Activated CD8-positive, alpha-beta T cell treated with anti-CD3 and anti-CD28 coated beads for 36 hours (primary cell): ENCODE measurements at regions not wholly inside any gene's neighbourhood (a gene's known extent, or its start where the extent isn't known, plus 50 kb on each side); places are given as distances from the start of the nearest gene placed in this dataset.

ENCODE experiments used
- ATAC-seq: fragments of 200-7000 bp; cut with Tn5 transposase; one replicate; pipeline ENCODE4 v1.10.0; 2021; ENCODE audit warnings: mild to moderate bottlenecking, moderate library complexity
- CTCF ChIA-PET: fragments of 350-600 bp; sonication (Branson Sonifier 250); formaldehyde crosslinking; loops from one replicate; lab custom pipeline; 2021; ENCODE audit warnings: antibody characterized with exemption; lab: Charles Lee
- POLR2A ChIA-PET: fragments of 350-600 bp; sonication (Branson Sonifier 250); formaldehyde crosslinking; loops from one replicate; lab custom pipeline; 2021; ENCODE audit warnings: antibody characterized with exemption; lab: Charles Lee
- DNase-seq: peaks from one replicate; pipeline ENCODE4 v3.0.0-alpha.2; 2020
- H3K27ac Mint-ChIP-seq: one replicate; pipeline ENCODE4 v1.8.0; 2021; ENCODE audit warnings: mild to moderate bottlenecking, mixed read lengths
- H3K27me3 Mint-ChIP-seq: one replicate; pipeline ENCODE4 v1.8.0; 2021; ENCODE audit warnings: mixed read lengths
- H3K36me3 Mint-ChIP-seq: one replicate; pipeline ENCODE4 v1.8.0; 2021; ENCODE audit warnings: low read depth, mixed read lengths
- H3K4me1 Mint-ChIP-seq: one replicate; pipeline ENCODE4 v1.8.0; 2021; ENCODE audit warnings: low read depth, mixed read lengths
- H3K4me3 Mint-ChIP-seq: one replicate; pipeline ENCODE4 v1.8.0; 2021; ENCODE audit warnings: mild to moderate bottlenecking, moderate library complexity, mixed read lengths
- H3K9me3 Mint-ChIP-seq: one replicate; pipeline ENCODE4 v1.8.0; 2021; ENCODE audit warnings: mixed read lengths
- intact Hi-C: fragments of 100-400 bp; cut with micrococcal nuclease; formaldehyde crosslinking; loops from one replicate; pipeline ENCODE4 v1.10.0; 2022
- TF ChIP-seq, protein P1 (sequence below): fragments of 200-600 bp; IDR thresholded peaks from one replicate; pipeline ENCODE4 v1.8.0; 2022; ENCODE audit warnings: antibody characterized with exemption, mild to moderate bottlenecking

DNA sequence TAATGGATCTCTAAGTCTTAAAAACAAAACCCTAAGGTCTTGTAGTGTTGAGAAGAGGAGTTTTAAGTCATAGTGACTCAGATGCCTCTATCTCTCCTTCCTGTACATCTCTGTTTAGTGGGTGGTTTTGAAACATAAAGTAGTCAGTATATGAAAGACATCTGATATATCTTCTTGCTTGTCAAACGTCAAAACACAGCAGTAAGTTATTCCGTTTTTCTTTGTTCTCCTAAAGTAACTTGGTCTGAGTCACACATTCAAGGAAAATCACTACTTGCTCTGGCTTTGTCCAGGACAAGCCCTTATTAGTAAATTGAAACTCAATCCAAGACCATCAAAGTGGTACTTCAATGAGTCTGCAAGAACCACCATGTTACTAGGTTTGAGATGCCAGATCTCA, 1172.5 kb downstream of the BCL11B start:
- ChIA-PET CTCF (no interaction called here), POLR2A (interaction anchor here (0.6 to 0.9 kb wide), 2 partner anchors 21 to 42 kb away, joined by 3 read pairs; no protein-coding TSS in a partner anchor)
- Mint-ChIP-seq H3K27me3 (no peaks in the 10 kb centered on the region), H3K4me3 (no peak overlapping the region), H3K27ac (peak overlapping the region; percentile 51), H3K36me3 (peaks cover 14% of the 10 kb centered on the region), H3K4me1 (peaks cover 44% of the 10 kb centered on the region), H3K9me3 (peaks cover 13% of the 10 kb centered on the region)
- ATAC-seq: peak; percentile 80
- no peak for DNase-seq
- TF ChIP-seq, protein P1, sequence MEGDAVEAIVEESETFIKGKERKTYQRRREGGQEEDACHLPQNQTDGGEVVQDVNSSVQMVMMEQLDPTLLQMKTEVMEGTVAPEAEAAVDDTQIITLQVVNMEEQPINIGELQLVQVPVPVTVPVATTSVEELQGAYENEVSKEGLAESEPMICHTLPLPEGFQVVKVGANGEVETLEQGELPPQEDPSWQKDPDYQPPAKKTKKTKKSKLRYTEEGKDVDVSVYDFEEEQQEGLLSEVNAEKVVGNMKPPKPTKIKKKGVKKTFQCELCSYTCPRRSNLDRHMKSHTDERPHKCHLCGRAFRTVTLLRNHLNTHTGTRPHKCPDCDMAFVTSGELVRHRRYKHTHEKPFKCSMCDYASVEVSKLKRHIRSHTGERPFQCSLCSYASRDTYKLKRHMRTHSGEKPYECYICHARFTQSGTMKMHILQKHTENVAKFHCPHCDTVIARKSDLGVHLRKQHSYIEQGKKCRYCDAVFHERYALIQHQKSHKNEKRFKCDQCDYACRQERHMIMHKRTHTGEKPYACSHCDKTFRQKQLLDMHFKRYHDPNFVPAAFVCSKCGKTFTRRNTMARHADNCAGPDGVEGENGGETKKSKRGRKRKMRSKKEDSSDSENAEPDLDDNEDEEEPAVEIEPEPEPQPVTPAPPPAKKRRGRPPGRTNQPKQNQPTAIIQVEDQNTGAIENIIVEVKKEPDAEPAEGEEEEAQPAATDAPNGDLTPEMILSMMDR: no peak
- intact Hi-C loops: no loop called here

DNA sequence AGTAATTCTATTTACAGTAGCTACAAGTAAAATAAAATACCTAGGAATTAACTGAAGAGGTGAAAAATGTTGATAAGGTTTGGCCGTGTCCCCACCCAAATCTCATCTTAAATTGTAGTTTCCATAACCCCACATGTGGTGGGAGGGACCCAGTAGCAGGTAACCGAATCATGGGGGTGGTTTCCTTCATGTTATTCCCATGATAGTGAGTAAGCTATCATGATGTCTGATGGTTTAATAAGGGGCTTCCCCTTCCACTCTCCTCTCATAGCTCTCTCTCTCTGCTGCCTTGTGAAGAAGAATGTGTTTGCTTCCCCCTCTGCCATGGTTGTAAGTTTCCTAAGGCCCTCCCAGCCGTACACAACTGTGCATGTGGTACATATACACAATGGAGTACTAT, 1170.7 kb downstream of the BCL11B start:
- POLR2A ChIA-PET: no interaction called here

DNA sequence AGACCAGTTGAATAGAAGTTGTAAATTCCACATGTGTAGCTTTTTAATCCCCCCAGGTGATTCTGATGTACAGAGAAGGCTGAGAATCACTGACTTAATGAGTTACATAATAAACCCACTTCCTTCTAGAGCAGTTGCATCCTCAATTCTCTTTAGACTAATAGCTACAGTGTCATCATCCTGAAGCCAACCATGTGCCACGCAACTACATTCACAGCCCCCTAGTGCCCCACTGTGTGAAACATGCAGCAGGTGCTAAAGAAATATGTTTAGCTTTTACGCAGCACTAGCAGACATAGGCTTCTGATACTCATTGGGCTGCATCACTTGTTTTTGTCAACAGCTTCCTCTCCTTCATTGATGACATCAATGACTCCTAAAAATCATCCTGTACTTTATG, 1168.3 kb downstream of the BCL11B start:
- no peaks in the 10 kb centered on the region for H3K27me3 Mint-ChIP-seq
- no peak overlapping the region for H3K27ac Mint-ChIP-seq
- intact Hi-C loops: no loop called here
- ATAC-seq (peak; percentile 52), DNase-seq (peak; percentile 57)
- TF ChIP-seq, protein P1: no peak
- no peak overlapping the region for H3K4me3 Mint-ChIP-seq
- ChIA-PET CTCF (interaction anchor here (1.1 to 1.5 kb wide), 2 partner anchors 17 to 32 kb away, joined by 4 read pairs; no protein-coding TSS in a partner anchor), POLR2A (interaction anchor here (0.9 to 1.0 kb wide), 3 partner anchors 8 to 126 kb away, joined by 3 read pairs; no protein-coding TSS in a partner anchor)
- peaks cover 8% of the 10 kb centered on the region for H3K9me3 Mint-ChIP-seq
- peaks cover 39% of the 10 kb centered on the region for H3K4me1 Mint-ChIP-seq
- peaks cover 9% of the 10 kb centered on the region for H3K36me3 Mint-ChIP-seq

More for the DNA sequence above, 1170.7 kb downstream of the BCL11B start:
- CTCF ChIA-PET: interaction anchor here (0.8 to 1.1 kb wide), 3 partner anchors 12 to 104 kb away, joined by 3 to 4 read pairs (median 3); no protein-coding TSS in a partner anchor
- no peaks in the 10 kb centered on the region for H3K27me3 Mint-ChIP-seq
- peak overlapping the region; percentile 63 for H3K27ac Mint-ChIP-seq
- ATAC-seq (peak; percentile 43), DNase-seq (peak; percentile 45)
- TF ChIP-seq, protein P1: no peak
- intact Hi-C loops: no loop called here
- H3K4me1 Mint-ChIP-seq: peaks cover 44% of the 10 kb centered on the region
- H3K36me3 Mint-ChIP-seq: peaks cover 14% of the 10 kb centered on the region
- no peak overlapping the region for H3K4me3 Mint-ChIP-seq
- H3K9me3 Mint-ChIP-seq: peaks cover 13% of the 10 kb centered on the region

DNA sequence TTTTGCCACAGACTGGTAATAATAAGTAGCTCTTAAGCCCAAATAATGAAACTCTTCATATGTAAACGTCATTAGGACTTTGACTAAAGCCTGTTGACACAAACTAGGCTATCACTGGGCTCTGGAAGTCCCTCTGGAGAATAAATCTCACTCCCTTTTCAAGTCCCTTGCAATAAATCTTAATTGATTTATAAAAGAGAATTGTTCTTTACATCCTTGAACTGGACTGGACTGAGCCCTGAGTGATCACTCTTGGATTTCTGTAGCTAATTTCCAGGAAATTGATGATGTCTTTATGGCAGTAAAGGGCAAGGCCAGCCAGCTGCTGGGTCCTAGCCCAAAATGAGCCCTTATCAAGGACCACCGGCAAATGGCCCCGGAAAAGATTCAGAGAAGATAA, 1162.7 kb downstream of the BCL11B start:
- CTCF ChIA-PET: no interaction called here
- TF ChIP-seq, protein P1: no peak

DNA sequence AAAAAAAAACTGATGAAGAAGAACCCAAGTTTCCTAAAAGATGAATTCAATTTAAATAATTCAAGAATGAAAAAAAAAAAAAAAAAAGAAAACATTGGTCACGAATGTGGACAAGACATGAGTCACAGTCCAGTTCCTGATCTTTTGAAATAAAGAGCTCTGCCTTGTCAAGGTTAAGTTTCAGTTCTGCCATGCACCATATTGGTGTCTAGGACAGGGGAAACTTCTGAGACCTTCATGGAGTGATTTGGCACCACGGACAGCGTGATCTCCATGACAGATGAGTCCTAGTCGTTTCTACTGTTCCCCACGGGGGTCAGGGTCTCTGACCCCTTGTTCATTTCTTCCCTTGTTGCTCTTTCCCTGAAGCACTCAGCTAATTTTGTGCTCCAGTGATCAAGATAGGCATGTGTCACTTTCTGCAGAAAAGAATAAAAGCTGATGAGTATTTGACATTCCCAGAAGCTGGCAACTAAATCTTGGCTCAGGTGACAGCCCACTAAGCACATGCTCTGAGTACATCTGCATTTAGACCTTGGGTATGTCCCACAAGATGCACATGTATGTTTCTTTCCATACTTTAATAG, 1159.7 kb downstream of the BCL11B start:
- TF ChIP-seq, protein P1: no peak
- Mint-ChIP-seq H3K9me3 (no peaks in the 10 kb centered on the region), H3K27ac (no peak overlapping the region), H3K36me3 (peaks cover 4% of the 10 kb centered on the region), H3K27me3 (no peaks in the 10 kb centered on the region), H3K4me1 (peaks cover 28% of the 10 kb centered on the region), H3K4me3 (no peak overlapping the region)
- ChIA-PET POLR2A (interaction anchor here (1.7 kb wide), 1 partner anchor 9 kb away, joined by 3 read pairs; no protein-coding TSS in a partner anchor), CTCF (interaction anchor here (1.0 to 2.0 kb wide), 4 partner anchors 9 to 25 kb away, joined by 3 to 5 read pairs (median 4); no protein-coding TSS in a partner anchor)
- DNase-seq (peak; percentile 7), ATAC-seq (no peak)
- intact Hi-C loops: no loop called here

More for the DNA sequence above, 1162.7 kb downstream of the BCL11B start:
- POLR2A ChIA-PET: interaction anchor here (0.8 kb wide), 1 partner anchor 8 kb away, joined by 3 read pairs; no protein-coding TSS in a partner anchor
- H3K36me3 Mint-ChIP-seq: peaks cover 4% of the 10 kb centered on the region
- no peak overlapping the region for H3K27ac Mint-ChIP-seq
- intact Hi-C loops: no loop called here
- no peaks in the 10 kb centered on the region for H3K9me3 Mint-ChIP-seq
- no peak for DNase-seq
- ATAC-seq: no peak
- no peak overlapping the region for H3K4me3 Mint-ChIP-seq
- H3K27me3 Mint-ChIP-seq: no peaks in the 10 kb centered on the region
- peaks cover 22% of the 10 kb centered on the region for H3K4me1 Mint-ChIP-seq
